Stimulated activated CD8-positive, alpha-beta memory T cell treated with anti-CD3 and anti-CD28 coated beads, Interleukin-4, amount 100 ng/mL, for 4 hours (primary cell): ENCODE measurements at regions not wholly inside any gene's neighbourhood (a gene's known extent, or its start where the extent isn't known, plus 50 kb on each side); places are given as distances from the start of the nearest gene placed in this dataset.

Source experiments
- DNase-seq, 2 donors: peaks; one replicate each; pipeline ENCODE4 v3.0.0-alpha.2; 2020; ENCODE audit warnings: low read depth in 2 of 2, low spot score in 1 of 2

DNA sequence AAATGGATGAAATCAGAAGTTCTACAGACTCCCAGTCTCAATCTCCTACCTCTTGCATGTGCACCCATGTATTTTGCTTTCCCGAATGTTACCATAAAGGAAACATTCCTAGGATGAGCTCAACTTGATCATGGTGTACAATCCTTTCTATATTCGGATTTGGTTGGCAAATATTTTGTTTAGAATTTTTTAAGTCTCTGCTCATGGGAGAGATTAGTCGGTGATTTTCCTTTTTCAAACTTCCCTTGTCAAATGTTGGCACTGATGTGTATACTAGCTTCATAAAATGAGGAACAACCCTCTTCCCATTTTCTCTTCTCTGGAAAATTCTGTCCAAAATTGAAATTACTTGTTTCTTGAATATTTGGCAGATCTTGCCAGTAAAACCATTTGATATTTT, 317.6 kb upstream of the RASGRP1 start:
- no peak for DNase-seq

DNA sequence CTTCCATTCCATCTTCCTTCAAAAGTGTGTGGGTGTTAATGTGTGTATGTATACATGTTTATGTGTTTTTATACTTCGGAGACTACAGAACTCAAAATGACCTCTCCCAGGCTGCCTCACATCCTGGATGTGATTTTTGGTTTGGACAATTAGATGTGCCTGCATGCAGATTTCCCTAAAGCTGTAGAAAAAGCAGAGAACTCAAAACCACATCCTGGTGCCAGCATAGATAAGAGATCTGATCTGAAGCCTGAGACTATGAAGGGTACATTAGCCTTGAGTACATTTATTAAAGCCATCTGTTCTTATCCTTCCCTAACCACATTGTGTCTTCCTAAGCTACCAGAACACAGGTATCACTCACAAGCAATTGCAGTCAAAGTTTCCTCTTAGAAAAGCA, 319.4 kb upstream of the RASGRP1 start:
- DNase-seq, result no peak

DNA sequence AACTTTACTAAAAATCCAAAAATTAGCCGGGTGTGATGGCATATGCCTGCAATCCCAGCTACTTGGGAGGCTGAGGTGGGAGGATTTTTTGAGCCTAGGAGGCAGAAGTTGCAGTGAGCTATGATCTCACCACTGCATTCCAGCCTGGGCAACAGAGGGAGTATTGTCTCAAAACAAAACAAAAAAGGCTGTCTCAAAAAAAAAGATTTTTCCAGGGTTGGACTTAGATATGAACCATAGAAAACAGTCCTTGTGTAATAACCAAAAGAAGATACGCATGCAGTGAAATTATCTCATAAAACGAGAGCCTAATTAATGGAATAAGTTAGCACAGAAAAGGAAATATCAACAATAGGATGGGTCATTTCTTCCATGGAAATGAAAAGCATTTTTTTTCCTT, 320.4 kb upstream of the RASGRP1 start:
- DNase-seq, result no peak

GRCh38 chr15:38885471-38885952, 320.9 kb upstream of the RASGRP1 start:
- DNase-seq, result no peak

DNA sequence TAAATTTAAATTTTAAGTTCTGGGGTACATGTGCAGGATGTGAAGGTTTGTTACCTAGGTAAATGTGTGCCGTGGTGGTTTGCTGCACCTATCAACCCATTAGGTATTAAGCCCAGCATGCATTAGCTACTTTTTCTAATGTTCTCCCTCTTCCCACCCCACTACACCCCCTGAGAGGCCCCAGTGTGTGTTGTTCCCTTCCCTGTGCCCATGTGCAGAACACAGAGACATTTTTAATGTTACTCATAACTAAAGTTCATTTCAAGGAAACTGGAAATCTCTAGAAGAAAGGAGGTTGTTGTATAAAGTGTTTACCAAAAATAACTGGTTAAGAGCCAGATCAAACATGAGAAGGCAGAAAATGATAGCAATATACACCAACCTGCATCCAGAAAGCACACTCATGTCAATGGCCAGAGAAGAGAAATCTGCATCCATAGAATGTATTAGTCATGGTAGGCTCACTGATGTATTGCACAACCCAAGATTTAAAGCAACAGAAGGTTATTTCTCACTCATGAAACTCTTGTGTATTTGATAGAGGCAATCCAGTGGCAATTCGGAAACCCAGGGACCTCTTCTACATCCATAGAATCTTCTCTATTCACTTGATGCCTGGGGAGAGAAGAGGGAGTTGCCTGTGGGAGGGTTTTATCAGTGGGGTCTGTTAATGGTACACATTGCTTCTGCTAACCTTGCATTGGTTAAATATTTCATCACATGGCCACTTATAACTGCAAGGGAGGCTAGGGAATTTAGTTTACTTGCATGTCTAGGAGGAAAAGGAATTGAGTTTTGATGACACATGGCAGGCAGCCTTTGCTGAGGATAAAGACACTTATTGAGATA, 321.9 kb upstream of the RASGRP1 start:
- no peak for DNase-seq

DNA sequence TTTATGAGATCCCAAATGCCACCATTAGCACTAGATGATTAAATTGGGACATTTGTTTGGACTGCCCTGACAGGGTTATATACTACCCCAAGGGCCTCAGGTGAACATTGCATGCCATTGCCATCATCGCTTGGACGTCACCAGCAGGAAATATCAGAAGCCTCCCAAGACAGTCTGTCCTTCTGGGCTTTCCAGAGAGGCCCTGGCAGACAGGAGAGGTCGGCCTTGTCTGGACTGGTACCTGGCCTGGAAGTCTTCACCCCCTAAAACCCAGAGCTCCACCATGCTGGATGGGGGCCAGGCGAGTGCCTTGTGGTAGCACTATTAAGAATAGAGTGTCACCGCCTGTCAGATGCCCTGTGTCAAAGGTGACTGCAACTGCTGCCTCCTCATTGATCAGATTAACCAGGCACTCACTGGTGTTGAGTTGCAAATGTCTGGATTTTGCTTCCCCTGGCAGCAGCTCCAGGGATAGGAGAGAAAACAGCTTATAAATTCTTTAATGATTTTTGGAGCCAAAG, 324.1 kb upstream of the RASGRP1 start:
- no peak for DNase-seq

DNA sequence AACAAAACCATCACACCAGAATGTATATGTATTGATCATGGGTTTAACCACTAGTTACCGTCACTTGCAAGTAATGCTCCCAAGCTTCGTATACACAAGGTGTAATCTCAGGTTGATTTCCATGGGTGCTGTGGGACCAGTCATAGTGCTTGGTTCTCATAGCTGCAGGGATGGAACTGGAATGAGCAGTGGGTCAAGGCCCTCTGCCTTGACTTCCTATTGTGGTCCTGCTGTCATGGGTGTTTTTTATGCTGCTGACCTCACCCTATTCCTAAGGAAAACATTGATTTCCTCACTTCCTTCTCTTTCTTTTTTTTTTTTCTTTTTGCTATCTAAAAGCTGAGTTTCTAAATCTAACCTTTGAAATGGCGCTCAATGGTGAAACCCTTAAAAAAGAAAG, 325.6 kb upstream of the RASGRP1 start:
- DNase-seq, result no peak

DNA sequence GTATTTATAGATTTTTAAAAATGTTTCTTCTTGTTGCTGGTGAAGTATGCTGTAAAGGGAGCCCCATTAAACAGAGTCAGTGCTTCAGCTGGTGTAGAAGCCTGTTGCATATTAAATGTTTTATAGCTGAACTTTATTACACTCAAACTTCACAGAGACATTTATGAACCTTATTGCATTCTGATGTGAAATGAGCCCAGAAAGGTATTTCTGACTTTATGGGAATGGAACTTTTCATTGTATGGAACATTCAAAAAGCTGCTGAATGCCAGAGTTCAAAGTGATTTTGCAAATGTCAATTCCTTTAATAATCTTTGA, 329.3 kb upstream of the RASGRP1 start:
- DNase-seq, result no peak

GRCh38 chr15:38894243-38894948, 329.8 kb upstream of the RASGRP1 start:
- DNase-seq, result no peak

DNA sequence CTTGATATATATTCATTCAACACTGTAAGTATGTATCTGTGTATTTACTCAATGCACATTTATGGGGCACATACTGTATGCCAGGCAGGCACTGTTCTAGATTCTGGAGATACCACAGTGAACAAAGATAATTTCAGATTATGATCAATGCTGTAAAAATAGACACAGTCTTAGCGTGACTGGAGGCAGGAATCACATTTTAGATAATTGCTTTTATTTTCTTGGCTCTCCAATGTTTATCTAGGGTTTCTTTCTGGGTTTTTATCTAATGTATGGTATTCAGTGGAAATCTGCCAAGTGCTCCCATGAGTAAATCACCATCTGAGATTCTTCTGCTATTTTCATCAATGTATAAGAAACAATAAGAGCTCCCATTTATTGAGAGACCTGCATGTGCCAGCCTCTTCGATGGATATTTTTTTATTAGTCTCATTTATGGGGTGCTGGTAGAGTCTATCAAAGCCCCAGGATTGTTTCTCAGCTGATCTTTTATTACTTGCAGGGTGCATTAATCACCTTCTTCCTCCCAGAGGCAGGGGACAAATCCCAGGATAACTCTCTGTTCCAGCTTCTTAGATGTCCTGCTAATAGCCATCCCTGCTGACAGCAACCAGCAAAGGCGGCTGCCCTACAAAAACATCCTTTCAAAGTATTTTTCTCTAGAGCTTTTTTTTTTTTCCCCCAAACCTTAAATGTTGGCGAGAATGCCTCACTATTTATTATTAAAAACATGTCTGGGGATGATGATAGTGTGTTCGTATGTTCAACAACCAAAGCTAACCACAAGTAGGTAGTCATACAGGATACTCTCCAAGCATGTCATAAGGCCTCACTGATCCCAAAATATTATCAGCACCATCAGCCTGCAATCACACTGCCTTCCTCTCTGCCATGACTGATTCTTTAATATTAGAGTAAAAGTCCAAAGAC, 331.0 kb upstream of the RASGRP1 start:
- DNase-seq, result no peak

DNA sequence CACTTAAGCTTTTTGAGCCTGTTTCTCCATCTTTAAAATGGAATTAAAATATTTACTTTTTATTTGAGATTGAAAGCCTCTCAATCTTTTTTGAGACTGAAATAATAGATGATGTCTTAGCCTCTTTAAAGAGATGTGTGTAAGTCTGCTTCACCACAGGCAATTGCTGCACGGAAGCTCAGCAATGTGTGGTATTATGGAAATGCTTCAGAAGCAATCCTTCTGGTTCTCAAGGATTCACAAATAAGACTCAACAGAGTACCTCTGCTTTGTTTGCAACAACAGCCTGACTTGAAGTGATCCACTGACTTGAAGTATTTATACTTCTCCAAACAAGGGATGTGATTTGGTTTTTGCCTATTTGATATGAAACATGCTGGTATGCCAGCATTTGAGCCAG, 332.0 kb upstream of the RASGRP1 start:
- no peak for DNase-seq

DNA sequence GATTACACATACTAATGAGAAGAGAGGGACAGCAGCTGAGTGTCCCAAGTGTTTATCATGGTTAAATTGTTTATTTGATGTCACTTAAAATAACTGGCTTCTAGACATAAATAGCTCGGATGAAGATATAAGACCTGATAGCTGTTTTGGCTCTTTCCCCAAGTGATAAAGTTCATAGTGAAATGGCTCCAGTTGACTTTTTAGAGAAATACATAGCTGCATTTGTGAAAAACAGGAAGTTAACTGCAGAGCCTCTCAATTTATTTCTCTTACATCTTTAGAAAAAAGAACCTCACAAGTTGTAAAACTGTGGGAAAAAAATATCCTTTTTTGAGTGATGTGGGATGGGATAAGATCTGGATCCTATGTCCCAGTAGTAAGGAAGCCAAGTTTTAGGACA, 332.9 kb upstream of the RASGRP1 start:
- DNase-seq, result no peak

DNA sequence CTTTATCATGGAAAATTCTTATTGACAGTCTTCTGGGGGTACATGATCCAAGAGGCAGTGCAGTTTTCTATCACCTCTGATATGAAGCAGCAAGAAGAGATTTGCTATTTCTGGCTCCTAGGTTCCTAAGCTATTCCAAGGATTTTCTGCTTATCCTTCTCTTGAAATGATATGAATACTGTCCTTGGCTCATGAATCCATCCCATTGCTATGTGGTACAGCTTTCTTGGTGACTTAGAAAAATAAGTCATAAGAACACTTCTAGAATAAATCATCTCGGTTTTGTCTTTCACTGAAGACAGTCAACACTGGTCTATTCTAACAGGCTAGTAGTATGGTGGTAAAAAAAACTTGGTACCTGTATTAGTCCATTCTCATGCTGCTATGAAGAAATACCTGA, 333.6 kb upstream of the RASGRP1 start:
- no peak for DNase-seq

GRCh38 chr15:38899300-38899699, 334.7 kb upstream of the RASGRP1 start:
- no peak for DNase-seq

DNA sequence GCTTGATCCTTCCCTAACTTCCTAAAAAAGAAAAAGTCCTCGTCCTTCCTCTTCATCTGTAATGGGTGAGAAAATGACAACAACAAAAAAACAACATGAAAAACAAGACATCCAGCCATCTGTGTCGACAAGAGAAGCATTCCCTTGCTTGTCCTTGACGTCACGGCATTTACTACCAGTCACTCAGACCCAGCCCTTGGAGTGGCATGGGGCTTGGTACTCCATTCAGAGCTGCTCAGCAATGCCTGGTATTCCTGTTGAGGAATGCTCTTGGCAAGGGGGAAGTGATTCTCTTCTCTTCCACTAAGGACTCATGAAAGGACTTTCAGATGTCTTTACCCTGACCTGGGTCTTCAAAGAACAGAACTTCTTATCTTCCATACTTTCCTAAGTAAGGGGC, 339.7 kb upstream of the RASGRP1 start:
- DNase-seq, result no peak

GRCh38 chr15:38905632-38906031, 341.0 kb upstream of the RASGRP1 start:
- no peak for DNase-seq

DNA sequence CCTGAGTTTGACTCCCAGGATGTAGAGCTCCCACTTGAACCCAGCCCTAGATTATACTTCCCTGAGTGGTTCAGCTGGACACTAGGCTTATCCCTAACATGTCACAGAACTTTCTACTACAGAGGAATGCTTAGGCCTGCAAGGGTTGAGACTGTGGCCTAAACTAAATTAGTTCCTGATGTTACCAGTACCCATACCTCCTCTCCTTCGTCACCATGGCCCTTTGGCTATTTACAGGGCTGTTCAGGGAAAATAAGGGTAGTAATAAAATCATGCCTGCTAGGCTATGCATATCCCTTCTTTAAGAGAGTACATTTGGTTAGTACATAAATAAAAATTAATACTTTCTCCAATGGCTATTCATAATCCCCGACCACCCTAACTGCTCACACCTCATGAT, 356.4 kb upstream of the RASGRP1 start:
- DNase-seq, result no peak

- DNase-seq, result no peak
These were observed 356.9 kb upstream of the RASGRP1 start for GRCh38 chr15:38921471-38921870.

DNA sequence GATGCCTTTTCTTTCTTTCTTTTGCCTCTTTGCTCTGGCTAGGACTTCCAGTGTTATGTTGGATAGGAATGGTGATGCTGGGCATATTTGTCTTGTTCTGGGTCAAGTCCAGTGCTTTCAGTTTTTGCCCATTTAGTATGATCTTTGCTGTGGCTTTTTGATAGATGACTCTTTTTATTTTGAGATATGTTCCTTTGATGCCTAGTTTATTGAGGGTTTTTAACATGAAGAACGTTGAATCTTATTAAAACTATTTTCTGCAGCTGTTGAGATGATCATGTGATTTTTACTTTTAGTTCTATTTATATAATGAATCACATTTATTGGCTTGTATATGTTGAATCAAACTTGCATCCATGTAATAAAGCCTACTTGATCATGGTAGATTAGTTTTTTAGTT, 363.8 kb upstream of the RASGRP1 start:
- DNase-seq, result no peak

DNA sequence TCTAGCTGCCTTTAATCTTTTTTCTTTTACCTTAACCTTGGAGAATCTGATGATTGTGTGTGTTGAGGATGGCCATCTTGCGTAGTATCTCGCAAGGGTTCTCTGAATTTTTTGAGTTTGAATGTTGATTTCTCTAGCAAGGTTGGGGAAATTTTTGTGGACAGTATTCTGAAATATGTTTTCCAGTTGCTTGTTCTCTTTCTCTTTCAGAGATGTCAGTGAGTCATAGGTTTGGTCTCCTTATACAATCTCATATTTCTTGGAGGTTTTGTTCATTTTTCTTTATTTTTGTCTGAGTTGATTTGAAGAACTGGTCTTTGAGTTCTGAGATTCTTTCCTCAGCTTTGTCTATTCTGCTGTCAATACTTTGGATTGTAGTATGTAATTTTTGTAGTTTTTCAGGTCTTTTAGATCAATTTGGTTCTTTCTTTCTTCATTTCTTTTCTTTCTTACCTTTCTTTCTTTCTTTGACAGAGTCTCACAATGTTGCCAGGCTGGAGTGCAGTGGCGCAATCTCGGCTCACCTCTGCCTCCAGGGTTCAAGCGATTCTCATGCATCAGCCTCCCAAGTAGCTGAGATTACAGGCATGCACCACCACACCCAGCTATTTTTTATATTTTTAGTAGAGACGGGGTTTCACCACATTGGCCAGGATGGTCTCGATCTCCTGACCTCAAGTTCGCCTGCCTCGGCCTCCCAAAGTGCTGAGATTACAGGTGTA, 366.4 kb upstream of the RASGRP1 start:
- no peak for DNase-seq
